Activated naive CD8-positive, alpha-beta T cell treated with anti-CD3 and anti-CD28 coated beads, Interleukin-2, amount 10 ng/mL, durations not matched to agents 7 days and 5 days (primary cell): ENCODE measurements at regions not wholly inside any gene's neighbourhood (a gene's known extent, or its start where the extent isn't known, plus 50 kb on each side); places are given as distances from the start of the nearest gene placed in this dataset.
"Not testable (repeated sequence)": the region's sequence is repeated elsewhere in the genome, so short reads cannot be mapped to it uniquely, and the experiment has no call there.

Experiments used
- ATAC-seq: fragments of 150-1000 bp; cut with Tn5 transposase; one replicate; pipeline ENCODE4 v1.10.0; 2021; ENCODE audit warnings: low read depth, moderate library complexity
- POLR2A ChIA-PET: fragments of 350-600 bp; sonication (Branson Sonifier 250); formaldehyde crosslinking; loops from one replicate; lab custom pipeline; 2021; ENCODE audit warnings: antibody characterized with exemption; lab: Charles Lee
- DNase-seq: peaks from one replicate; pipeline ENCODE4 v3.0.0; 2021
- H3K27ac Mint-ChIP-seq: one replicate; pipeline ENCODE4 v1.8.0; 2022; ENCODE audit warnings: mild to moderate bottlenecking, mixed read lengths
- H3K27me3 Mint-ChIP-seq: one replicate; pipeline ENCODE4 v1.8.0; 2022; ENCODE audit warnings: mild to moderate bottlenecking, moderate library complexity, mixed read lengths
- H3K36me3 Mint-ChIP-seq: one replicate; pipeline ENCODE4 v1.8.0; 2021; ENCODE audit warnings: mild to moderate bottlenecking, mixed read lengths
- H3K4me1 Mint-ChIP-seq: one replicate; pipeline ENCODE4 v1.8.0; 2021; ENCODE audit warnings: mixed read lengths
- H3K4me3 Mint-ChIP-seq: one replicate; pipeline ENCODE4 v1.8.0; 2022; ENCODE audit warnings: mild to moderate bottlenecking, moderate library complexity, mixed read lengths
- H3K9me3 Mint-ChIP-seq: one replicate; pipeline ENCODE4 v1.8.0; 2021; ENCODE audit warnings: mixed read lengths

- Mint-ChIP-seq H3K27ac (no peak overlapping the region), H3K4me3 (no peak overlapping the region), H3K27me3 (no peaks in the 10 kb centered on the region), H3K36me3 (no peaks in the 10 kb centered on the region), H3K9me3 (peaks cover 2% of the 10 kb centered on the region), H3K4me1 (no peaks in the 10 kb centered on the region)
- no peak for ATAC-seq
- no peak for DNase-seq
- POLR2A ChIA-PET, result no interaction called here
Measured at GRCh38 chr11:21988477-21988876, 204.4 kb upstream of the ANO5 start.

DNA sequence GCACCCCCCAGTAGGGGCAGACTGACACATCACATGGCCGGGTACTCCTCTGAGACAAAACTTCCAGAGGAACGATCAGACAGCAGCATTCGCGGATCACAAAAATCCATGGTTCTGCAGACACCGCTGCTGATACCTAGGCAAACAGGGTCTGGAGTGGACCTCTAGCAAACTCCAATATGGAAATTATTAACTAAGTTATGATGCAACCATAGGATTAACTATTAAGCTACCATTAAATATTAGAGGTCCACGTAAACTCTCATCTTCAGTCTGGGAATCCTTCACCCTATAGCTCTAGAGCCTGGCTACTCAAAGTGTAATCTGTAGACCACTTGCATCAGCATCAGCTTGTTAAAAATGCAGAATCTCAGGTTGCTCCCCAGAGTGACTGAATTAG lies 191.1 kb upstream of the ANO5 start:
- H3K4me1 Mint-ChIP-seq, result not testable (repeated sequence)

DNA sequence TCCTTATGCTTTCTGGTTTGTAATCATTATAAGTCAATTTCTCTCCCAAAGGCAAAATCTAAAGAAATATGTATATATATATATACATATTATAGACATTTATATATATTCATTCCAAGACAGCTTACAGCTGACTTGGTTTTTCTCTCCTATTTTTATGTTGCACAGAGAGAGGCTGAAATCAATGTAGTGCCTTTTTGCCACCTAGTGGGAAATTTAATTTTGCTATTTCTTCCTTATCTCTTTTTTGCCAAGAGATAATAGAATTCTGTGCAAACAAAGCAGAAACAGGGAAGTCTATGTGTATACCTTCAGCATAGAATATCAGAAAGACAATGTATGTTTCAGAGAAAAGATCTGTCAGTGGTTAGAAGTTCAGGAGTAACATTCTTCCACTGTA lies 186.0 kb upstream of the ANO5 start:
- Mint-ChIP-seq H3K27me3 (no peaks in the 10 kb centered on the region), H3K27ac (no peak overlapping the region), H3K9me3 (no peaks in the 10 kb centered on the region), H3K36me3 (no peaks in the 10 kb centered on the region), H3K4me3 (no peak overlapping the region), H3K4me1 (no peaks in the 10 kb centered on the region)
- ATAC-seq (no peak), DNase-seq (no peak)
- POLR2A ChIA-PET, result no interaction called here

More for the DNA sequence above, 191.1 kb upstream of the ANO5 start:
- not testable (repeated sequence) for H3K36me3 Mint-ChIP-seq, H3K27me3 Mint-ChIP-seq, ATAC-seq, H3K4me3 Mint-ChIP-seq, H3K27ac Mint-ChIP-seq, H3K9me3 Mint-ChIP-seq, DNase-seq
- POLR2A ChIA-PET, result interaction anchor here (0.5 kb wide), 1 partner anchor 410 kb away, joined by 3 read pairs; no protein-coding TSS in a partner anchor

DNA sequence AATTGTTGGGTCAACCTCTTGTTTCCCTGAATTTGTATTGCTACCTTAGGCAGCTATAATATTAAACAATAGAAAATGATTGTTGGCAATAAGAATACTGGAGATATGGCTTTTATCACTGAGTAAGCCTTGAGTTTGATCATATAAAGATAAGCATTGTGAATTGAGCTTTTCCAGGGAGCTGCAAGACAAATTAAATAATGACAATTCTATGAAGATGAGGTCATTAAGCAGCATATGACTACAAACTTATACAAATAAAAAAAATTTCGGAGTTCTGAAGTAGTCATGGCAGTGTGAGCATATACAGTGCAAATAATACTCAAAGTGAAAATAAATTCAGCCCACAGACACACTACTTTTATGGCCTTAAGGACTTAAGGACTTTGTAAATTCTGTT lies 161.1 kb upstream of the ANO5 start:
- H3K9me3 Mint-ChIP-seq, result peaks cover 5% of the 10 kb centered on the region
- no peaks in the 10 kb centered on the region for H3K4me1 Mint-ChIP-seq
- DNase-seq, result no peak
- POLR2A ChIA-PET, result no interaction called here
- H3K36me3 Mint-ChIP-seq, result no peaks in the 10 kb centered on the region
- H3K4me3 Mint-ChIP-seq, result no peak overlapping the region
- no peak for ATAC-seq
- no peak overlapping the region for H3K27ac Mint-ChIP-seq
- H3K27me3 Mint-ChIP-seq, result no peaks in the 10 kb centered on the region

- Mint-ChIP-seq H3K9me3 (peaks cover 2% of the 10 kb centered on the region), H3K27me3 (no peaks in the 10 kb centered on the region), H3K36me3 (no peaks in the 10 kb centered on the region), H3K4me3 (no peak overlapping the region), H3K4me1 (no peaks in the 10 kb centered on the region), H3K27ac (no peak overlapping the region)
- POLR2A ChIA-PET, result no interaction called here
- ATAC-seq (no peak), DNase-seq (no peak)
Measured at GRCh38 chr11:22037505-22037904, 155.4 kb upstream of the ANO5 start.

DNA sequence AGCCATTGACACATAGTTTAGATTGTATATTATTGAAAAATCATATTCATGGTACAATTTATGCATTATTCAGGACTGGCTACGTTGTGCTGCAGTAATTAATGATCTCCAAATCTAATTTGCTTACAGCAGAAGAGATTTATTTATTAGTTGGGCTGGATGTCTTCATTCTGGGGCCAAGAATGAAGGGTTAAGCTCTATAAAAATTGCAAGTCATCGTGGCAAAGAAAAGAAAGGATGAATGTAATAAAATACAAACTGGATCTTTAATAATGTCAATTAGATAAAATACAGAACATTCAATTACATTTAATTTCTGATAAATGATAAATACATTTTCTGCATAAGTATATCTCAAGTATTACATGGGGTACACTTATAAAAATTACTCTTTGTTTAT lies 151.8 kb upstream of the ANO5 start:
- POLR2A ChIA-PET, result no interaction called here
- no peaks in the 10 kb centered on the region for H3K36me3 Mint-ChIP-seq
- ATAC-seq (no peak), DNase-seq (no peak)
- H3K9me3 Mint-ChIP-seq, result no peaks in the 10 kb centered on the region
- no peaks in the 10 kb centered on the region for H3K27me3 Mint-ChIP-seq
- no peak overlapping the region for H3K4me3 Mint-ChIP-seq
- no peaks in the 10 kb centered on the region for H3K4me1 Mint-ChIP-seq
- no peak overlapping the region for H3K27ac Mint-ChIP-seq

DNA sequence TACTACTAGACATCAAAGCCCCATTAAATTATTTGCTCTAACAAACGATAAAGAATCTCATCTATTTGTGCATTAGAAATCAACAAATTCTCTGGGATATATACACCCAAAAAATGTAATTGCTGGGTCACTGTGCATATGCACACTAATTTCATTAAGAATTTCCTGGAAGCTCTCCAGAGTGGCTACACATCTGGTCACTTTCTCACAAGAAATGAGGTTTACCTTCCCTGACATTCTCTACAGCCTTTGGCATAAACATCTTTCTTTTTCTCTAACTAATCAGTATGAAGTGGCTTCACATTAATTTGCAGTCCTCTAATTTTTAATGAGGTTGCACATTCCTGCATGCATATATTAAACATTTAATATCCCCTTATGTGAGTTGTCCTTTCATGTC lies 150.8 kb upstream of the ANO5 start:
- H3K27ac Mint-ChIP-seq, result no peak overlapping the region
- POLR2A ChIA-PET, result no interaction called here
- DNase-seq (no peak), ATAC-seq (no peak)
- H3K9me3 Mint-ChIP-seq, result no peaks in the 10 kb centered on the region
- no peaks in the 10 kb centered on the region for H3K27me3 Mint-ChIP-seq
- no peaks in the 10 kb centered on the region for H3K4me1 Mint-ChIP-seq
- no peak overlapping the region for H3K4me3 Mint-ChIP-seq
- no peaks in the 10 kb centered on the region for H3K36me3 Mint-ChIP-seq

GRCh38 chr11:22044126-22044525 lies 148.8 kb upstream of the ANO5 start:
- no peaks in the 10 kb centered on the region for H3K36me3 Mint-ChIP-seq
- H3K27ac Mint-ChIP-seq, result no peak overlapping the region
- ATAC-seq, result no peak

DNA sequence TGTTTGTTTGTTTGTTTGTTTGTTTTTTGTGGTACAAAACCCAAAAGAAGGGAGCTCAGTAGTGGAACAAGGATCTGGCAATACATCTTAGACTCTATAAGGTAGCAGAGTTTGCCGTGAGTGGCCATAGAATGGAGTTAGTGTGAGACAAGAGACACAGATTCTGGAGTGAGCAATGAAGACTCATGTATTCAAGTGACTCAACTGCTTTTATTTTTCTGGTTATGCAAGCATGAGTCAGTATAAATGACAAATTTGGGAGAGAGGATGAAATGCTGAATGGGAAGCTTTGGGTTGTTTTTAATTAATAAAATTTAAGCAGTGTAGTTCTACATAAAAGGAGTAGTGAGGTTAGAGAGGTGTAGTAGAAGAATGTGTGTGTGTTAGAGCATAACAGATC lies 143.6 kb upstream of the ANO5 start:
- ATAC-seq, result no peak
- Mint-ChIP-seq H3K36me3 (no peaks in the 10 kb centered on the region), H3K4me1 (no peaks in the 10 kb centered on the region), H3K27me3 (no peaks in the 10 kb centered on the region), H3K9me3 (peaks cover 3% of the 10 kb centered on the region), H3K27ac (no peak overlapping the region), H3K4me3 (no peak overlapping the region)
- POLR2A ChIA-PET, result no interaction called here
- no peak for DNase-seq

More at GRCh38 chr11:22044126-22044525, 148.8 kb upstream of the ANO5 start:
- POLR2A ChIA-PET, result no interaction called here
- H3K9me3 Mint-ChIP-seq, result peaks cover 1% of the 10 kb centered on the region
- no peak overlapping the region for H3K4me3 Mint-ChIP-seq
- DNase-seq, result no peak
- H3K4me1 Mint-ChIP-seq, result no peaks in the 10 kb centered on the region
- no peaks in the 10 kb centered on the region for H3K27me3 Mint-ChIP-seq

DNA sequence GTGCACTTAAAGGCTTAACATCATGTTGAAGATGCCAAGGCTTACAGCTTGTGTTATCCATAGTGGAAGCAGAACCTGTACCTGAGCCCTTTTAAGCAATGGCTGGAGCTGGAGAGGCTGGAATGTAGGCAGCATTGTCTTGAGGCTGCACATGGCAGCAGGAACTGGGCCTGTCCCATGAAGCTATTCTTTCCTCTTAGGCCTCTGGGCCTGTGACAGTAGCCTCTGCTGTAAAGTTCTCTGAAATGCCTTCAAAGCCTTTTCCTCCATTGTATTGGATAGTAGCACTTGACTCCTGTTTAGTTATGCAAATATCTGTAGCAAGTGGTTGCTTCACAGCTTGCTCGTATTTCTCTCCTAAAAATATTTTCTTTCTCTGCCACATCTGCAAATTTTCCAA lies 127.4 kb upstream of the ANO5 start:
- POLR2A ChIA-PET, result no interaction called here
- H3K4me1 Mint-ChIP-seq, result no peaks in the 10 kb centered on the region
- ATAC-seq, result no peak
- H3K27me3 Mint-ChIP-seq, result no peaks in the 10 kb centered on the region
- H3K4me3 Mint-ChIP-seq, result no peak overlapping the region
- H3K9me3 Mint-ChIP-seq, result peaks cover 5% of the 10 kb centered on the region
- H3K36me3 Mint-ChIP-seq, result no peaks in the 10 kb centered on the region
- DNase-seq, result no peak
- H3K27ac Mint-ChIP-seq, result no peak overlapping the region

DNA sequence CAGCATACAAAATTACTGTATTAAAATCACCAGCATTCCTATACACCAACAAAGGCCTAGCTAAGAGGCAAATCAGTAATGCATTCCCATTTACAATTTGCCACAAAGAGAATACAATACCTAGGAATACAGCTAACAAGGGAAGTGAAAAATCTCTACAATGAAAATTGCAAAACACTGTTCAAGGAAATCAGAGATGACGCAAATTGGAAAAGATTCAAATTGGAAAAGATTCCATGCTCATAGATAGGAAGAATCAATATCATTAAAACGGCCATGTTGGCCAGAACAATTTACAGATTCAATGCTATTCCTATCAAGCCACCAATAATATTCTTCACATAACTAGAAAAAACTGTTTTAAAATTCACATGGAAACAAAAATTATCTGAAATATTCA lies 123.0 kb upstream of the ANO5 start:
- no peak for ATAC-seq
- DNase-seq, result no peak
- peaks cover 5% of the 10 kb centered on the region for H3K9me3 Mint-ChIP-seq
- POLR2A ChIA-PET, result no interaction called here
- H3K4me1 Mint-ChIP-seq, result no peaks in the 10 kb centered on the region
- H3K4me3 Mint-ChIP-seq, result no peak overlapping the region
- no peaks in the 10 kb centered on the region for H3K36me3 Mint-ChIP-seq
- H3K27ac Mint-ChIP-seq, result no peak overlapping the region
- no peaks in the 10 kb centered on the region for H3K27me3 Mint-ChIP-seq

- POLR2A ChIA-PET, result no interaction called here
- Mint-ChIP-seq H3K36me3 (no peaks in the 10 kb centered on the region), H3K4me3 (no peak overlapping the region), H3K27ac (no peak overlapping the region), H3K4me1 (no peaks in the 10 kb centered on the region), H3K9me3 (peaks cover 3% of the 10 kb centered on the region), H3K27me3 (no peaks in the 10 kb centered on the region)
- DNase-seq (no peak), ATAC-seq (no peak)
Measured at GRCh38 chr11:22076271-22076930, 116.5 kb upstream of the ANO5 start.

- DNase-seq (no peak), ATAC-seq (no peak)
- Mint-ChIP-seq H3K27ac (no peak overlapping the region), H3K9me3 (peaks cover 3% of the 10 kb centered on the region), H3K4me1 (no peaks in the 10 kb centered on the region), H3K4me3 (no peak overlapping the region), H3K36me3 (no peaks in the 10 kb centered on the region), H3K27me3 (no peaks in the 10 kb centered on the region)
- POLR2A ChIA-PET, result no interaction called here
Measured at GRCh38 chr11:22078063-22078462, 114.8 kb upstream of the ANO5 start.

DNA sequence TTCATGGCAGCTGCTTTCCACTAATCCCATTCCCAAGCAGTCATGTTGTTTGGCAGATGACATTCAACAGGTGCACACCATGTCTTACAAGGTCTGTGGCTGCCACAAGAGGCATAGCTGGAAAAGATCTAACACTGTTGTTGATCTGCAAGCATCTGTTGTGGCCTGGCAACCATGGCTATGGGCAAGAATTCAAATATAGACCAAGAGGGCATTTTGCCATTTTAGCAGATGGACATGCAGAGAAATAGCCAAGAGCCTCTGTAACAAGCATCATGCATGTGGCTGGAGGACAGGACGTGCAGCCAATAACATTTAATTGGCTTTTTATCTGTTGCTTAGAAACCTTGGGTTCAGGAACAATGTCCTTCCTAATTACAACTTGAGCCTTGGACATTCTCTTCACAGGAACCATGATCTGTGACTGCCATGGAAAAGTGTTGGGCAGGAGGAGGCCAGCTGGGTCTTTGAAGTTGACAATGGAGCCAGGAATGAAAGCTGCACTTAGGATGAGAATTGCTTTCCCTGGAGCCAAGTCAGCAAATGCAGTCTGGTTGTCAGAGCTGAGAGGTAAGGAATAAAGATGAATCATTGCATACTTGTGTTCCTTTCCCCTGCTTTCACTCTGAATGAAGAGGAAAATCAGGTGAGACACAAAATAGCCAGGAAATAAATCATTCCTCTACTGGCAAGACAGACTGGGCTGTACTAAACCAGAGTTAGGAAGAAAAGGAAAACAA lies 113.6 kb upstream of the ANO5 start:
- POLR2A ChIA-PET, result no interaction called here
- ATAC-seq, result no peak

More for the DNA sequence above, 113.6 kb upstream of the ANO5 start:
- H3K27ac Mint-ChIP-seq, result no peak overlapping the region
- DNase-seq, result no peak
- H3K27me3 Mint-ChIP-seq, result no peaks in the 10 kb centered on the region
- H3K9me3 Mint-ChIP-seq, result peaks cover 3% of the 10 kb centered on the region
- no peak overlapping the region for H3K4me3 Mint-ChIP-seq
- no peaks in the 10 kb centered on the region for H3K4me1 Mint-ChIP-seq
- no peaks in the 10 kb centered on the region for H3K36me3 Mint-ChIP-seq
